22Rv1 (cell line): ENCODE measurements at regions not wholly inside any gene's neighbourhood (a gene's known extent, or its start where the extent isn't known, plus 50 kb on each side); places are given as distances from the start of the nearest gene placed in this dataset.
"Not testable (repeated sequence)": the region's sequence is repeated elsewhere in the genome, so short reads cannot be mapped to it uniquely, and the experiment has no call there.

Source experiments
- H3K27ac ChIP-seq: fragments of 450-650 bp; 2 replicates; pipeline ENCODE4 v1.5.1; 2017

DNA sequence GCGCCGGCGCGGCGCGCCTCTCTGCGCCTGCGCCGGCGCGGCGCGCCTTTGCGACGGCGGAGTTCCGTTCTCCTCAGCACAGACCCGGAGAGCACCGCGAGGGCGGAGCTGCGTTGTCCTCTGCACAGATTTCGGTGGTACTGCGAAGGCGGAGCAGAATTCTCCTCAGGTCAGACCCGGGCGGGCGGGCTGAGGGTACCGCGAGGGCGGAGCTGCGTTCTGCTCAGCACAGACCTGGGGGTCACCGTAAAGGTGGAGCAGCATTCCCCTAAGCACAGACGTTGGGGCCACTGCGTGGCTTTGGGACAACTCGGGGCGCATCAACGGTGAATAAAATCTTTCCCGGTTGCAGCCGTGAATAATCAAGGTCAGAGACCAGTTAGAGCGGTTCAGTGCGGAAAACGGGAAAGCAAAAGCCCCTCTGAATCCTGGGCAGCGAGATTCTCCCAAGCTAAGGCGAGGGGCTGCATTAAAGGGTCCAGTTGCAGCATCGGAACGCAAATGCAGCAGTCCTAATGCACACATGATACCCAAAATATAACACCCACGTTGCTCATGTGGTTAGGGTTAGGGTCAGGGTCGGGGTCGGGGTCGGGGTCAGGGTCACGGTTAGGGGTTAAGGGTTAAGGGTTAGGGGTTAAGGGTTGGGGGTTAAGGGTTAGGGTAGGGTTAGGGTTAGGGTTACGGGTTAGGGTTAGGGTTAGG lies 168.4 kb downstream of the OR4F15 start:
- not testable (repeated sequence) for H3K27ac ChIP-seq
